Right lobe of liver (tissue), 4 donors: ENCODE measurements at regions not wholly inside any gene's neighbourhood (a gene's known extent, or its start where the extent isn't known, plus 50 kb on each side); places are given as distances from the start of the nearest gene placed in this dataset.

Experiments used
- CTCF ChIP-seq, 4 donors: fragments of 200-600 bp in 3 of 4; fragments of 450-650 bp in 1 of 4; IDR thresholded peaks; one replicate each; pipeline versions ENCODE4 v1.5.1 to v1.8.0; 2016 to 2022; ENCODE audit warnings: antibody characterized with exemption in 4 of 4, mild to moderate bottlenecking in 2 of 4
- POLR2A ChIP-seq: fragments of 450-650 bp; IDR thresholded peaks from one replicate; pipeline ENCODE4 v1.6.1; 2017; ENCODE audit warnings: antibody characterized with exemption, mild to moderate bottlenecking
- donor health status: DM: no; HTN: no; CAD: no.
- donor health status: DM: no; HTN: no; CAD: no.
- donor health status: DM: no; HTN: yes; CAD: no.

GRCh38 chr1:215508311-215508710, 58.8 kb upstream of the KCTD3 start:
- TF ChIP-seq POLR2A (no peak), CTCF (IDR thresholded peaks at IDR 0.05) (no peak)
